Omental fat pad (tissue), 3 donors: ENCODE measurements at regions not wholly inside any gene's neighbourhood (a gene's known extent, or its start where the extent isn't known, plus 50 kb on each side); places are given as distances from the start of the nearest gene placed in this dataset.

Experiments
- ATAC-seq: fragments of 150-250 bp; one replicate; pipeline ENCODE4 v1.9.1; 2016; ENCODE audit warnings: mild to moderate bottlenecking, moderate library complexity; ENCODE audit not compliant: low FRiP score
- DNase-seq: peaks from one replicate; pipeline ENCODE4 v3.0.0-alpha.2; 2019; ENCODE audit warnings: low spot score
- TF ChIP-seq, protein P1 (sequence below), 3 donors: fragments of 450-650 bp; IDR thresholded peaks; one replicate each; pipeline ENCODE4 v1.5.1; 2016 to 2017; ENCODE audit warnings: antibody characterized with exemption in 3 of 3, mild to moderate bottlenecking in 3 of 3, moderate library complexity in 2 of 3

DNA sequence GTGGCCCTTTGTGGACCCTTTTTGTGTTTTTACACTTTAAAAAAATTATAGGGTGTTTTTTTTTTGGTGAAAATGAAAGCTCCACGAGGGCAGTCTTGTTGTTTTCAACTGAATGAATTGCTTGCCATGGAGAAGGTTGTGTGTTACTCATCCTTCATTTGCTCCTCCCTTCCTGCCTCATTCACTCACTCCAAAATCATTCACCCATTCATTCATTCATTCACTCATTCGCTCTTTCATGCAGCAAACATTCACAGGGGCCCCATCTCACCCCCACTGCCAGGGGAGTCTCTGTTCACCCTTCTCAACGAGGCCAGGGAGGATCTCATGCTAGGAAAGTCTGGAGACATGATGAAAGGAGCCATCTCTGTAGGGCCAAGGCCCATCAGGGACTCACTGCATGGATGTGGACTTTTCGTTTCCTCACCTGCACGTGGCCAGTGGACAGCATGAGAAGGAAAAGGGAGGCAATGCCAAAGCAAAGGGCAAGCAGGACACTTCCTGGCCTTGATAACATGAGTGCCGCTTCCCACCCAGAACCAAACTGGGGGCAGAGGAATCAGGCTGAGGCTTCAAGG is 62.8 kb upstream of the COL13A1 start:
- ATAC-seq: no peak
- DNase-seq: no peak
- TF ChIP-seq, protein P1, sequence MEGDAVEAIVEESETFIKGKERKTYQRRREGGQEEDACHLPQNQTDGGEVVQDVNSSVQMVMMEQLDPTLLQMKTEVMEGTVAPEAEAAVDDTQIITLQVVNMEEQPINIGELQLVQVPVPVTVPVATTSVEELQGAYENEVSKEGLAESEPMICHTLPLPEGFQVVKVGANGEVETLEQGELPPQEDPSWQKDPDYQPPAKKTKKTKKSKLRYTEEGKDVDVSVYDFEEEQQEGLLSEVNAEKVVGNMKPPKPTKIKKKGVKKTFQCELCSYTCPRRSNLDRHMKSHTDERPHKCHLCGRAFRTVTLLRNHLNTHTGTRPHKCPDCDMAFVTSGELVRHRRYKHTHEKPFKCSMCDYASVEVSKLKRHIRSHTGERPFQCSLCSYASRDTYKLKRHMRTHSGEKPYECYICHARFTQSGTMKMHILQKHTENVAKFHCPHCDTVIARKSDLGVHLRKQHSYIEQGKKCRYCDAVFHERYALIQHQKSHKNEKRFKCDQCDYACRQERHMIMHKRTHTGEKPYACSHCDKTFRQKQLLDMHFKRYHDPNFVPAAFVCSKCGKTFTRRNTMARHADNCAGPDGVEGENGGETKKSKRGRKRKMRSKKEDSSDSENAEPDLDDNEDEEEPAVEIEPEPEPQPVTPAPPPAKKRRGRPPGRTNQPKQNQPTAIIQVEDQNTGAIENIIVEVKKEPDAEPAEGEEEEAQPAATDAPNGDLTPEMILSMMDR (IDR thresholded peaks at IDR 0.05): no peak

DNA sequence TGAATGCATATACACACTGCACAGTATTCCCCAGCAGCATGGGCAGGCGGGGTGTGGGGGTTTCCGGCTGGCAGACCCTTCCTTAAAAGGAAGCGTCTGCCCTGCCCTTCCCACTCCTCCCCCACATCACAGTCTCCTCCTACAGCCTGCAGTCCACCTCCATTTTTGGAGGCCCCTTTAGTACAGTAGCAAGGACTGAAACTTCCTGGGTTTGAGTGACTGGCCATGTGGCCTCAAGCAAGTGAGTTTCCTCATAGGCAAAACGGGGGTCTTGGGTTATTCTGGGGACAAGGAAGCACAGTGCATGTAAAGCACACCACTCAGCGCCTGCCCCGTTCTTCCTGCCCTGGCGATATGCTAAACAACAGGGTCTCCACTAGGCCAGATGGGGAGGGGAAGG is 62.1 kb upstream of the COL13A1 start:
- ATAC-seq: no peak
- TF ChIP-seq, protein P1 (IDR thresholded peaks at IDR 0.05): no peak
- no peak for DNase-seq

DNA sequence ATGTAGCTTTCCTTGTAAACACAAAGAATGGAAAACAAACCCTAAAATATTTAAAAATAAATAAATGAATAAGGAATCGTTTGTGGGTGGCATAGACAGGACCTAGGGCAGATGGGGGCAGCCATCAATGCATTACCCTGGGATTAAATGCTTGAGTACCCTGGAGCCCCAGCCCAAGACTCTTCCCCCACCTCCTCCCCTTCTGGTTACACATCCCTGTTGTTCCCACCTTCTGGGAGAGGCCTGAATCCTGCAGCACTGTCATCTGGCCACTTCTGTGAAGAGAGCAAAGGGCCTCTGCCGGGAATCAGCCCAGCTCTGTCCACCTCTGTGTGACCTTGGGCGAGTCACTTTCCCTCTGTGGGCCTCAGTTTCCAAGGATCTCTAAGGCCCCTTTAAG is 61.6 kb upstream of the COL13A1 start:
- DNase-seq: no peak
- TF ChIP-seq, protein P1 (IDR thresholded peaks at IDR 0.05): no peak
- no peak for ATAC-seq

DNA sequence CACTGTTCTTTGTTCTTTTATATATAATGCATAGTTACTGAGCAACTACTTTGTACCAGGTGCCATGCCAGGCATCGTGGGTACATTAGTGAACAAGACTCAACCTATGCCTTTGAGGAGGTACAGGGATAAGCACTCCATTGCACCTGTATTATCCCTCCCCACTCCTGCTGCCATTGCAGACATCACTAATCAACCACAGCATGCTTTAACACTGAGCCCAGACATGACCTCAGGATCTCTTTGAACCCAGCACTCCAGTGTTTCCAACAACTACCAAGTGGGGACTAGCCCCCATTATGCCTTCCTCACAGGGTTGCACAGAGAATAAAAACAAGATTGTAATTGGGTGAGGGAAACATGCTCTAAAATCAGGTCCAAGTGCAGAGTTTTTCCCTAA is 60.5 kb upstream of the COL13A1 start:
- ATAC-seq: no peak
- DNase-seq: no peak

DNA sequence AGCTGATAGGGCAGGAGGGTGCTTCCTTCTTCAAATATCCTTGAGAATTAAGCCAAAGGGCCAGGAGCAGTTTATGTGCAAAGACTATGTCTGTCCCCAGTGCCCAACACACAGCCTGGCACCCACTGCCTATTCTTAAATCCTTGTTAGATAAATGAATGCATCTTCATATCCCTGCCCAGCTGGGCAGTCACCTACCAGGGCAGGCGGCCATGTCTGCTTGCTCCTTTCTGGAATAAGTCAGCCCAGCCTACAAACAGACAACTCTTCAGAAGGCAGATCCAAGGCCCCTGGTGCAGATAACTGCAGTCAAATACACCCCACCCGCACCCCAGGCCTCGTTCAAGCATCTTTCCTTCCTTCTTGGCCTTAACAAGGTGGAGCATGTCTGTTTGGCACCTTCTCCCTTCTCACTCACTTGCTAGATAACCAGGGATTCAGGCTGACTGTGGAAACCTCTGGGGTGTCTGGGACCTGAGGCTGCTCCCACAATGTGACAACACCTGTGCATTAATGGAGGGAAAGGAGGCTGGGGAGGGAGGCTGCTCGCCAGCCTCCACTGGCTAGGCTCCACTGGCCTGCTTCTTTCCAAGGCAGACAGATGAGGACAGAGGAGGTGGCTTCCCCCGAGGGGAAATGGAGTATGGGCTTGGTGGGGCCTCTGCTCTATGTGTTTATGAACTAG is 59.9 kb upstream of the COL13A1 start:
- DNase-seq: no peak
- TF ChIP-seq, protein P1 (IDR thresholded peaks at IDR 0.05): no peak
- no peak for ATAC-seq

More for the DNA sequence above, 60.5 kb upstream of the COL13A1 start:
- TF ChIP-seq, protein P1 (IDR thresholded peaks at IDR 0.05): no peak

DNA sequence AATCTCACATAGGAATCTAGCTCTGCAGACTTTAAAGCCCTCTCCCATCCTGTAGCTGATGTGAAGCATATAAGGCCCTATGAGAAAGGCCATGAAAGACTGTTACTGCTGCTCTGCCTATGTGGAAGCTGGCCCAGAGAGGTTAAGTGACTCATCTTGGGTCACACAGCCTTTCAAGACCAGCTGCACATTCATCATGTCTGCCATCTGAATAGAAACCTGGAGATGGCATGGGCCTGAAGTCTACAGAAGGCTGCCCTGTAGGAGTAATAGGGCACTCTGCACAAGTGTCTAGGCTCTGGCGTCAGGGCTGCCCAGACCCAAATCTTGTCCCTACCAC is 59.4 kb upstream of the COL13A1 start:
- TF ChIP-seq, protein P1 (IDR thresholded peaks at IDR 0.05): no peak
- ATAC-seq: no peak
- no peak for DNase-seq

DNA sequence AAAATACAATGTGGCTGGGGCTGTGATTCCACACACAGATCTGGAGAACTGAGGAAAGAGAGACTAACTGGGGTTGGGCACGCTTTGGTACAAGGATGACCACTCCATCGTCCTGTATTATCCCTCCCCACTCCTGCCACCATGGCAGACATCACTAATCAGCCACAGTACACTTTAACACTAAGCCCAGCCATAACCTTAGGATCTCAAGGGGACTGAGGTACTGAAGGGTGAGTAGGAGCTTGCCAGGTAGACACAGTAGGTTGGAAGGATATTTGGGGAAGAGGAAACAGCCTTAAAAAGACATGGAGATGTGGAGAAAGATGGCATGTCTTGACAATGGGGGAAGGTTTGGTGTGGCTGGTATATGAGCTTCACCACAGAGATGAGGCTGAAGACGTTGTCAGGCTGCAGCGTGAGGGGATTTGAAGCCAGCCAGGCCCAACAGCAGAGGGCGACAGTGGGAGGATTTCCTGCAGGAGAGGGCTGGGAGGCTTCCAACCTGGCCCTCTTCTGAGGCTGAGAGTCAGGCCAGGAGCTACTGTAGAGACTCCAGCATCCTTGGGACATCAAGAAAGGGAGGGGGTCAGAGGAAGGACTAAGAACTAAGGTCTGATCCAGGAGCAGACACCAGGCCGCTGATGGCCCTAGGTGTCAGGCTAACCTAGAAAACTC is 58.6 kb upstream of the COL13A1 start:
- no peak for DNase-seq
- ATAC-seq: no peak
- TF ChIP-seq, protein P1 (IDR thresholded peaks at IDR 0.05): no peak
